ENCODE measurements at regions not wholly inside any gene's neighbourhood (a gene's known extent, or its start where the extent isn't known, plus 50 kb on each side); places are given as distances from the start of the nearest gene placed in this dataset.
A peak's percentile ranks its signal among the peaks of the same experiment; 100 is the strongest.

DNA sequence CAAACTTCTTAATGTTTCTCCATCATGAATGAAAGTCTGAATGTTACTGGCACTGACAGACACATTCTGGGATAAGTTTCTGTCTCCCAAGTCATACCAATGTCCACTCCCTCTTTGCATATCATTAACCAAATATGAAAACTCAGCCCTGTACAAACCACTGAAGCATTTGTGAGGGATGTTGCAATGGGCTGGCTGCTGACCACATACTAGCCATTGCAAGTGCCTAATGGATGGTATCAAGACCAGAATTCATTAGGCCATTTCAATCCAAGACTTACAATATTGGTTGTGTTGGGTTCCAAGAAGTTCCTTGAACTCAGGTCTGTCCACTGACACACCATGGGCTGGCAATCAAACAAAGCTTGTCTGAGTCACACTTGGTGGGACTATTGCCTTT, 73.8 kb downstream of the CBLN2 start:
- peak; percentile 4 for DNase-seq

DNA sequence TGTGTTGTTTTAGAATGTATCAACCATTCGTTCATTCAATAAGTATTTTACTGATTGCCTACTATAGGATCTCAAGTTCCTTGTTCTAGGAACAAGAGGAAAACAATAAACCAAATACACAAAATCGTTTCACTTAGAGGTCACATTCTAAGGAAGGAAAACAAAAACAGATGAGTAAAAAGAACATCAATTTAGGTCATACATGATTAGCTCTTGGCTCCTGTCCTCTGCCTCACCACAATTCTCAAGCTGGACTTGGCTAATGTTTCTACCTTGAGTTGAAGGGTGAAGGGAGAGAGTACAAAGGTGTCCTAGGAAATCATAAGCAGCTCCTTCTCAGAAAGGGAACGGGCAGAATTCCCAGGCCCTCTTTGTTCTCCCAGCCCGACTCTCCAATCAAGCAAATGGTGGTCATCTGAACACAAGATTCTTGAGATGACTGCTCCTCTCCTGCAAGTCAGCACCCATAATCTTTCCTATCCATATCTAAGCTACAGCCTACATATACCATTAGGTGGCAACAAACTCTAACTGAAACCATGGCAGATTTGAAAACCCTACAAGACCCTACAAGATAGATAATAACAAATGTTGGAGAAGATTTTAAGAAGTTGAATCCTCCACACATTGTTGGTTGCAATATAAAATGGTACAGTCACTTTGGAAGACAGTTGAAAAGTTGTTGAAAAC, 76.0 kb downstream of the CBLN2 start:
- no peak for DNase-seq

DNA sequence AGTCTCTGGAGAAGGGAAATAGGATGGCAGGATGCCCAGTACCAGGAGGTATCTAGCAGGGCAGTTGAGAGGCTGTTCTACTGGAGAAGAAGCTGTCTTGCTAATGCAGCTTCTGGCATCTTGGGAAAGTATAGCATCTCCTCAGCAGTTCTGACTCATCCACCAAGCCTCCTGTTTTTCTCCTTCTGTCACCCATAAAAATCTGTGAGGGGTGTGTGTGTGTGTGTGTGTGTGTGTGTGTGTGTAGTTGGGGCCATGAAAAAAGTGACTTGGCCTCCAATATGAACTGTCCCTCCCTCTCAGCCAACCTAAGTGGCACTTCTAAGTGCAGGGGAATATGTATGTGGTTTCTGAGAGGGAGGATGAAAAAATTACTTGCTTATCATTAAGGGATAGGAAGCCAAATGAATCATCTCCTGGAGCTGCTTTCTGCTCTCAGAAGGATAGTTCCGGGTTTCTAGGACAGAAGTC, 83.9 kb downstream of the CBLN2 start:
- DNase-seq: peak; percentile 82

DNA sequence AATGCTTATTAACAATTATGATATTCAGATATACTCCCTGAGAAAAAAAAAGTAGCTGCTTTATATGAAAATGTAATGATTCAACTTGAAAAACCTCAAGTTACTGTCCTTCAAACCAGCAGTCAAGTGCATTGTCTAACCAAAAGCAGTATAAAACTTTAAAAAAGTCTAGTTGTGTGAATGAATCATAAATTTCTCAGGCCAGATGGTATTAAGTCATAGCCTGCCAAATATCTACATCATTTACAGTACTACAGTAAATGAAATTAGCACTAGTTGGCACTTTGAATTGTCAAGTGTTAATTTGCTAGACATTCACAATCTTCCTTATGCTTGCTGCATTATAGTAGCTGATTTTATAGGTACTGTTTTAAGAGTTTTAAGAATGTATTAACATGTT, 85.9 kb downstream of the CBLN2 start:
- peak; percentile 33 for DNase-seq

DNA sequence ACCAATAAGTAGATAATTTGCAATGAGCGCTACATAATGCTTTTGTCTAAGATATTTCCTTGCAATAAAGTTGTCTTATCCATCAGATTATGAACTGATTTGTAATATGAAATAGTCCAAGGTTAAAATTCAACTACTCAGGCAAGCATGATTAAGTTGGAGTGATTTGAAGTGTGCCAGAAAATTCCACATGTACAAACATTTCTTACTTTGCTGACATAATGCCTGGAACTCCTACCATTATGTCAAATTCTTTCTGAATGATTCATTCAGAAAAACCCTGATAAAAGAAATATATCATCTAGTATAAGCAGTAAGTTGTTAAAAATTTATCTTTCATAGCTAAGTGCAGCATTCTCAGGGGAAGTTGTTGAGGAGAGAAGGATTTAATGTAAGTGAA, 87.3 kb downstream of the CBLN2 start:
- peak; percentile 70 for DNase-seq

DNA sequence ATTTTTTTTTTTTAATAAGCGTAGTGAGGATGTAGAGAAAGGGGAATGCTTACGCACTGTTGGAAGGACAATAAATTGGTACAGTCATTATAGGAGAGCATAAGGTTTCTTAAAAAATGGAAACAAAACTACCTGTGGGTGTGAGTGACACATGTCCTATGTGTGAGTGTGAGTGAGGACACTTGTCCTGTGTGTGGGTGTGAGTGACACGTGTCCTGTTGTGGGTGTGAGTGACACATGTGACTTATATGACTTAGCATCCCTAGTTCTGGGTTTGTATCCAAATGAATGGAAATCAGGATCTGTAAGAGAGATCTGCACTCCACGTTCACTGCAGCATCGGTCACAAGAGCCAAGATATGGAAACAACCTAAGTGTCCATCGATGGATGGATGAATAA, 91.8 kb downstream of the CBLN2 start:
- no peak for DNase-seq

DNA sequence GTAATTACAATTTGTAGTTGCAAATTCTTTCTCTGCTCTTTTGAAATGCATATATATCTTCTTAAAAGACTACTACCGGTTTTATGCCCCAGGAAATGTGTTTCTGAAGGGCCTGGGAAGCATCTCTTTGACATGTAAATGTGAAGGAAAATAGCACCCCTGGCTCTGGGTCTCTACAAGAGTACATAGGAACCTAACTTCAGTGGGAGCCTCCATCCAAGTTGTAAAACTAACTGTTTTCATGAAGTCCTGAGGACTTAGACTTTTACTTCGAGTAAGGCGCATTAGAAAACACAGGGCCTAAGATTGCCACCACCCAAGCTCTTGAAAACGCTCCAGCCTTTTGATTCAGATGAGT, 99.4 kb downstream of the CBLN2 start:
- no peak for DNase-seq

DNA sequence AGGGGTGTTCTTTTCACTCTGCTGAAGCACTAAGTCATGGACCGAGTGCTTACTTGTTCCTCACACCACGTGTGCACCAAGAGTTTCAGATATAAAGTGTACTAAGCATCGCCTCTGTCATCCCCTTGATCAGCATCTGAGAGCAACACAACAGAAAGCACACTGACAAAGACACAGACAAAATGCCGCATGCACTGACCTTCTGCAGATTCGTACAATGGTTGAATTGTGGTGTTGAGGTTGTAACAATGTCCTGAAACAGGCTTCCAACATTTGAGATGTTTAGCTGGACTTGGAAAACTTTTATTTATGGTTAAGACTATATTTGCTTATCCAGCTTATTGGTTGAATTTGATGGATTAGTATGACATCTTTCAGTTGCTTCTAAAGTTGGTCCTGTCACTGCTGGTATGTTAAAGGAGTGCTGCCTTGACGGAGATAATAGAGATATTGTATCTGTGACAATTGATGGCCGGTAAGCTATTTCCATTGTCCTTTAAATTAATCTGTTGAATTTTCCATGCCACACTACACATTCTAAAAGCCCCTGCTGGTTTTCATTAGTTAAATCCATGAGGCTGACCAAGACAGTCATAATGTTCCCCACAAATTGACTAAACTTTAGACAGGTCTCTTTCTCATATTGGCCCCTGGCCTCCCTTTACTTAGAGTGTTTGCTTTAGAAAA, 99.9 kb downstream of the CBLN2 start:
- no peak for DNase-seq

DNA sequence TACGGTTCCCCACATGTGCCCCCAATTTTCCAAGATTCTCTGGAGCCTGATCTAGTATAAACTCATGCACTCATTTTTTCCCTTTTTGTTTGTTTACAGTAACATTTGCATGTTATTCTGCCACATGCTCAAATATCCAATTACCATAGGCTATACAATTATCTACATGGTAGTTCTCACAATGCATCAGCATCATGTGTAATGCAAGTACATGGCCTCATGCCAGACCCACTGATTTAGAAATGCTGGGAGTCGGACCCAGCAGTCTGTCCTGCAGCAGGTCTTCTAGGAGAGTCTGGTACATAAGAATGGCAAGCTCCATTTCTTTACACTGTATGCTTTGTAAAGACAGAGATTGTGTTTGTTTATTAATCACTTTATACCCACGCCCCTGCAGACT, 107.7 kb downstream of the CBLN2 start:
- DNase-seq: no peak

DNA sequence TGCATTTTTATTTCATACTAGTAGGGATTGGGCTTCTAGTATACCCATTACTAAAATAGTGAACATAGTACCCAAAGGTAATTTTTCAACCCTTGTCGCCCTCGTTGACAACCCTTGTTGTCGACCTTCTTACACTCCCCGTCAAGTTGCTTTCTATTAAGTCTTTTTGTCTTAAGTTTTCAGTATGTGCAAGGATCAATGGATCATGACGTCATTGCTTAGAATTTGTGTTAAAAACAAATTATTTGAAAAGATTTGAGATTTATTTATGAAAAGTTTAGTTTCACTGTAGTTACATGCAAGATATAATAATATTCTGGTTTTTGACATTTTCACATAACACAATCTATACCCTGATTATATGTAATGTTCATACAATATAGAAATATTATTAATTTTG, 110.4 kb downstream of the CBLN2 start:
- DNase-seq: no peak

DNA sequence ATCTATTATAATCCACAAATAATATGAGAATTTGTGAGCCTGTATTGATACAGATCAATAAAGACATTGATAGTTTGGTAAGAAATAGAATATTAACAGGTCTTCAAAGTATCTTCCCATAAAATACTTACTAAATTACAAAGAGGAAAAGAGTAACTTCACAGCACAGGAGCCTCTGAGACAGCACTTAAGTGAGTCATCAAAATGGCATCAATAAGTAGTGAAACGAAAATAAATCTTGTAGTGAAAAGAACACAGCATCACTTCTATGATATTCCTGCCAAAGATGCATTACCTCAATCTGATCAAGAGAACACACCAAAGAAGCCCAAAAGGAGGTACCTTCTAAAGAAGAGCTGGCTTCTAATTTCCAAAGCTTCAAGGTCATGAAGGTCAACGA, 116.4 kb downstream of the CBLN2 start:
- peak; percentile 16 for DNase-seq

DNA sequence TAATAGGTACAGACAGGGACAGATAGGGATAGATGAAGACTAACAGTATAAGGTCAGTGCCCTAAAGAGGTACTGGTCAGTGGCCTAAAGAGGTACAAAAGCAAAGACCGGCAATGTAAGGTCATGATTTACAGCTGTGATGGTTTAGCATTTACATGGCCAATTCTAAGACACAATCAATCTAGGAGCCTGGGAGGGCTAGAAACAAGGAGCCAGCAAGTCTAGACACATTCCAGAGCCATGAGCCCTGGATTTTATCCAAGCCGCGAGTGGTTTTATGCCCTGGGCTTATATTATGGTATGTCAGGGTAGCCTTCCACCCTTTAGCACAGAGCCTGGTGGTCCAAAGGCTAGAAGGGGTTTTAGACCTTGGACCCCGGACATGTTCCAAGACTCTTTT, 124.2 kb downstream of the CBLN2 start:
- DNase-seq: no peak

DNA sequence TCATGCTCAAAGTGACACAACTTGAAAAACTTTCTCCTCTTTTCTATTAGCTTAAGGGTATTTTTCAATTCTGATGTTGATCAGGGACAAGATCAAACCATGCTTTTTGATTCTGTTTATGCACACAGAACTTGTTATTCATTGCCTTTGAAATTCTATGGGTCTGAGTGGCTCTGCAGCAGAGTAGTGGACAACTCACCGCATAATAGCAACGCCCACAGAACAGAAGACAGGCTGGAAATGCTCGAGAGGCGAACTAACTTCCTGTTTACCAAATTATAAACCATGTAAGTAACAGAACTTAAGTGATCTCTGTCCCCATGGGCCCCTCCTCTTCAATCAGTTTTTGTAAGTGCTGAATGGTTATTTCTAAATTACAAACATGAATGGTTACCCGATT, 131.2 kb downstream of the CBLN2 start:
- no peak for DNase-seq

DNA sequence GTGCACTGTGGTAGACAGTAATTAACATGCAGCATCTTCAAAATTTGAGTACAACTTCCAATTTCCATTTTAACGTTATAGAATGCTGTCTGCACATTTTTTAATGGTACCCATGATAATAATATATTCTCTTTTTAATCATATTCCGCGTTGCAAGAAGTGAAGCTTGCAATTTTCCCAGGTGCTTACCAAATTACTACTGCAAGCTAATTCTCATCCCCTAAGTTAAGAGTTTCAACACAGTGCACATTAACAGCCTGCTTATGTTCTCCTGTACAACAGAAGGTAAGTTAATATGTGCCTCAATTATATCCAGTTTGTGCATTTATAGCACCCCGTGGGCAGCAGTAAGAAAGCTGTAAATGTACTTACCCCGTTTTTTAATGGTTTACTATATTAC, 132.9 kb downstream of the CBLN2 start:
- DNase-seq: no peak

DNA sequence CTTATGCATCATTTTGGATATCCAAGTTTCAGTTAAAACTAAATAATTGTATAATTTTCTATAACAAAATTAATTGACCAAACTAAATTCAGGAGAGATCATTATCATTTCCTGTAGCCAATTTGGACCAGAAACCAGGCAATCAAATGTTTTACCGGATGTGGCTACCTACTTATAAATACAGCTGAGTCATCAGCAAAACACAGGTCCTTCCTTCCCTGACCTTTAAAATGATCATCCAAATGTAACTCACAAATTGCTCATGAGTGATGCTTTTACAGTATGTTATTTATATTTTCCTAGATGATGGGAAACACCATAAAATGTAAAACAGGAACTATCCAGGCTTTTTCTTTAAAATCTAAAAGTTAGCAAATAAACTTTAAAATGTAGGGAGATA, 133.7 kb downstream of the CBLN2 start:
- DNase-seq: no peak

DNA sequence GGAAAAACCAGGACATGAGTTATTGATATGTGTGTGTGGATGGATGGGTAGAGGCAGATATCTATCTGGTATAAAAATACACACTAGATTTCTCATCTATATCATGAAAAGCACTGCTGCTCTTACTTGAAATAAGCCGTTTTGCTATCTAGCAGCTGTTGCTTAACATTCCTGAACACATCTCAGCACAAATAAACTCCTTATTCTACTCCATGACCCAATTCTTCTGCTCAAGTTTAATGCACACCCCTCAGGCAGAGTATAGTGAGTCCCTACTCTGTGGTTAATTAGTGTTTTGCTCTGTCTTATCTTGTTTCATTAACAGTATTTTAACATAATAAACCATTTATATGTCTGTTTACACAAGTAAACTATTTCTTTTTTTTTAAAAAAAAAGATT, 134.2 kb downstream of the CBLN2 start:
- DNase-seq: no peak

DNA sequence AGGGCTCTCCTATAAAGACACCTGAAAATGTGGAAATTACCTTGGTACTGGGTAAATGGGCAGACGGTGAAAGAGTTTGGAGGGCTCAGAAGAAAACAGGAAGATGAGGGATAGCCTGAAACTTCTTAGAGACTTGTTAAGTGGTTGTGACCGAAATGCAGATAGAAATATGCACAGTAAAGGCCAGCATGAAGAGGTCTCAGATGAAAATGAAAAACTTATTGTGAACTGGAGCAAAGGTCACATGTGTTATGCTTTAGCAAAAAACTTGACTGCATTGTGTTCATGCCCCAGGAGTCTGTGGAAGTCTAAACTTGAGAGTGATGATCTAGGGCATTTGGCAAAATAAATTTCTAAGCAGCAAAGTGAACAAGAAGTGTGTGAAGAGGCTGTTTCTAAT, 137.1 kb downstream of the CBLN2 start:
- no peak for DNase-seq

DNA sequence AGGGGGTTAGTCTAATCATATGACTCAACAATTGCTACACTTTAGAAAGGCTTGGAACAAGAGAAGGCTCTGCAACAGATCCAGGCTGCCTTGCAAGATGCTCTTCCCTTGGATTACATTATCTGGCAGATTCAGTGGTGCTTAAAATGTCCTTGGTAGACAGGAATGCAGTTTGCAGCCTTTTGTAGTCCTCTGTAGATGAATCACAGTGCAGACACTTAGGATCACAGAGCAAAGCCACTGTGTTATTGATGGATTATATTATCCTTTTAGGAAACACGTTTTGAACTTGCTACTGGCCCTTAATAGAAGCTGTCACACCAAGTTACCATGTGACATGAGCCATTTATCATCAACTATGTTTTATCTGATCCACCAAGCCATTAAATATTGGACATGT, 152.2 kb downstream of the CBLN2 start:
- DNase-seq: no peak

DNA sequence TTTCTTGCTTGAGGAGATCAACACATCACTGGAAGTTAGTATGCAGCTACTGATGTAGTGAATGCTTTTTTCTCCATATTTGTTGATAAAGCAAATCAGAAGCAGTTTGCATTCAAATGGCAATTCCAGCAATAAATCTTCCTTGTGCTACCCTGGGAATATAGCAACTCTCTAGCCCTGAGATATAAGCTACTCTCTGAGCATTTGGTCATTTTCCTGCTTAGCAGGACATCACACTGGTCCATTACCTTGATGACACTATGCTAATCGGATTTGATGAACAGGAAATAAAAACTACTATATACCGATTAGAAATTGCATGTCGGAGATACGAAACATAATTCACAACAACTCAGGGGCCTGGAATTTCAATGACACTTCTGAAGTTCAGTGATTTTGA, 152.7 kb downstream of the CBLN2 start:
- no peak for DNase-seq

DNA sequence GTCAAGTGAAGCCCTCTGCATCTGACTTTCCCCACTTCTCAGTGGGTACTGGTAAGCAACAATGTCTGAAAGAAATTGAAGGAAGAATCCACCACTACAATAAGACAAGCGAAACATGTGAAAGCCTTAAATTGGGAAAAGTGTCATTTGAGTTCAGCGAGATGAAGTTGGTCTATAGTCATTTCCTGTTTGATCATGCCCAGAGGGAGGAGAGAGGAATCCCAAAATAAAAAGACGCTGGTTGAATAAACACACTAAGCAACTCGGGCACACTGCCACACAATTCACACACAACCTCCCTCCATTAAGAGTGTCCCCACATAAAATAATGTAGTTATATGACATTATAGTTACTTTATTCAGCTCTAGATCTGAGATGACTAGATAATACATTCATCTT, 166.1 kb downstream of the CBLN2 start:
- DNase-seq: no peak

DNA sequence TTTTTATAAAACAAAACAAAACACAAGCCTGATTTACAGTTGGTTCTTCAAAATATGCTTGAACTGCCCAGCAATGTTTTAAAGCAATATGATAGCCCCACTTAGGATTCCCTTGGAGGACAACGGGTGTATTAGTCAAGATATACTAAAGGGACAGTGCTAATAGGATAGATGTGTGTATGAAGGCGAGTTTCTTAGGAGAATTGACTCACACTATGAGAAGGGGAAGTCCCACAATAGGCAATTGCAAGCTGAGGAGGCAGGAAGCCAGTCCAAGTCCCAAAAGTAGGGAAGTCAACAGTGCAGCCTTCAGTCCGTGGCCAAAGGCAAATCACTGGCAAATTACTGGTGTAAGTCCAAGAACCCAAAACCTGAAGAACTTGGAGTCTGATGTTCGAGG, 167.9 kb downstream of the CBLN2 start:
- no peak for DNase-seq

DNA sequence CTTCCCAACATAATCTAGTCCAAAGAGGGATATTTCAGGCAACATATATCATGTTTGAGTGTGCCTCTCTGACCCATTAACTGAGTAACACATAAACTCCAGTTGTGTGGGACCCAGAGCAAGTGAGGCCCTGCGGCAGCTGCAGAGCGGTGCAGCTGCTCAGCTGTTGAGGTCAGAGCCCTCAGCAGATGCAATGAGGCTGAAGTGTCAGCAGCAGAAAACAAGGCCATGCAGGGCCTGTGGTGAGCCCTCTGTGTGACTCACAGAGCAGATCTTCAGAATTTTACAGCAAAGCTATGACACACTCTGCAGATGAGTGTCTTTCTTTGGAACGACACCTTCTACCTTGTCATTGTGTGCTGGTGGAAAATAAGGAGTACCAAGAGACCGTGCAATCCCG, 168.5 kb downstream of the CBLN2 start:
- no peak for DNase-seq

DNA sequence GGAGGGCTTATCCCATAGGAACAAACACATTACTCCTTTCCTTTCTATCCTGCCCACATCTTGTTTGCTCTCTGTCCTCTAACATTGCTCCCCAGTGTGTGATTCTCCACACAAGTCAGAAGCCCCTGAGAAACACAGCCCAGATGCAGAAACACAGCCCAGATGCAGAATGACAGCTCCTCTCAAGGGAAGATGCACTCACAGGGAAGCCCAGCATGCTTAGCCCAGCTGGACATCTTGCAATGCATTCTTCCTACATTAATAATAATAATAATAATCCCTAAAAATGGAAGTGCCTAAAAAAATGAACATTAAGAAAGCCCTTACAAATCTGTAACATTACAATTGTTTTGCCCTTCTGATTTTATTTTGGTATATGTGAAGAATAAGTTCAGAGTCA, 172.1 kb downstream of the CBLN2 start:
- no peak for DNase-seq

DNA sequence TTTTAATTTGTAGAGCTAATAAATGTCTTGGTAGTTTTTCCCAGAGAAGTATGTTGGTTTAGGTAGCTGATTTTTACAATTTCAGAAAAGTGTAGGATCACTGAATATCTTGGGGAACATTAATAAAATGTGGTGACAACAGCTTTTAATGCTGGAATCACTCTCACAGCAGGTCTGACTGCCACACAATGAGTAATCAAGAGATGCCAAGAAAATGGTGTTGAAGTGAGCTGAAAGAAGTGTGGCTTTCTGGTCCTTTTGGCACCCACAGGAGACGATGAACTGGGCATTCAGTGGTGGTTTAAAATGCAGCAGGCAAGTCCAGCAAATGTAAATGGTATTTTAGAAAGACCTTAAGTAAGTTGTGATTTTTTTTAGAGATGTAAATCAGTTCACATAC, 175.8 kb downstream of the CBLN2 start:
- DNase-seq: no peak

DNA sequence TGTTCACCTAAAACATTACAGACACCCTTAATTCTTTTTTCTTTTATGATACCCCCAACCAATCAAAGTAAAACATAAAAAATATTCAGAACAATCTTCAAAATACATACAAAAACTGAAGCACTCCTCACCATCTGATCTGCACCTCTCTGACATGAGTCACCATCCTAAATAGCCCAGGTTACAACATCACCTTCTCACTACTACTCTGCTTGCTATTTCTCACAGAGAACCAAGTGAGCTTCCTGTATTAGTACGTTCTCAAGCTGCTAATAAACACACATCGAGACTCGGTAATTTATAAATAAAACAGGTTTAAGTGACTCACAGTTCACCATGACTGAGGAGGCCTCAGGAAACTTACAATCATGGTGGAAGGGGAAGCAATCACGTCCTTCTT, 183.5 kb downstream of the CBLN2 start:
- DNase-seq: peak; percentile 48

Data from NCI-H226 (cell line).